ENCODE measurements at regions not wholly inside any gene's neighbourhood (a gene's known extent, or its start where the extent isn't known, plus 50 kb on each side); places are given as distances from the start of the nearest gene placed in this dataset.

- Histone ChIP-seq H3K9ac (ENCODE audit: insufficient read length, low read depth) (no peak overlapping the region), H3K27me3 (ENCODE audit: insufficient read depth, insufficient read length) (no peaks in the 10 kb centered on the region), H3K36me3 (ENCODE audit: insufficient read depth, insufficient read length, low read length) (no peaks in the 10 kb centered on the region), H3K4me1 (ENCODE audit: insufficient read depth, insufficient read length) (peaks cover 2% of the 10 kb centered on the region), H3K4me3 (ENCODE audit: insufficient read length, low read depth) (no peak overlapping the region), H3K9me3 (ENCODE audit: insufficient read depth, low read length) (no peaks in the 10 kb centered on the region)
- no peak for DNase-seq (ENCODE audit: low read depth, low spot score)
- TF ChIP-seq SUZ12 (IDR thresholded peaks at IDR 0.05; ENCODE audit: extremely low read depth, insufficient read depth, insufficient read length) (no peak), YY1 (IDR thresholded peaks at IDR 0.05; ENCODE audit: insufficient read depth, insufficient read length) (no peak), ZNF274 (IDR thresholded peaks at IDR 0.05; ENCODE audit: low read depth, low read length) (no peak)
Observed at GRCh38 chr1:222243902-222244301, 304.0 kb downstream of the HHIPL2 start.

GRCh38 chr1:222242492-222242891 lies 305.4 kb downstream of the HHIPL2 start:
- Histone ChIP-seq H3K9me3 (ENCODE audit: insufficient read depth, low read length) (no peaks in the 10 kb centered on the region), H3K4me3 (ENCODE audit: insufficient read length, low read depth) (no peak overlapping the region), H3K9ac (ENCODE audit: insufficient read length, low read depth) (no peak overlapping the region), H3K36me3 (ENCODE audit: insufficient read depth, insufficient read length, low read length) (no peaks in the 10 kb centered on the region), H3K27me3 (ENCODE audit: insufficient read depth, insufficient read length) (no peaks in the 10 kb centered on the region), H3K4me1 (ENCODE audit: insufficient read depth, insufficient read length) (peaks cover 2% of the 10 kb centered on the region)
- TF ChIP-seq YY1 (IDR thresholded peaks at IDR 0.05; ENCODE audit: insufficient read depth, insufficient read length) (no peak), ZNF274 (IDR thresholded peaks at IDR 0.05; ENCODE audit: low read depth, low read length) (no peak), SUZ12 (IDR thresholded peaks at IDR 0.05; ENCODE audit: extremely low read depth, insufficient read depth, insufficient read length) (no peak)
- no peak for DNase-seq (ENCODE audit: low read depth, low spot score)

DNA sequence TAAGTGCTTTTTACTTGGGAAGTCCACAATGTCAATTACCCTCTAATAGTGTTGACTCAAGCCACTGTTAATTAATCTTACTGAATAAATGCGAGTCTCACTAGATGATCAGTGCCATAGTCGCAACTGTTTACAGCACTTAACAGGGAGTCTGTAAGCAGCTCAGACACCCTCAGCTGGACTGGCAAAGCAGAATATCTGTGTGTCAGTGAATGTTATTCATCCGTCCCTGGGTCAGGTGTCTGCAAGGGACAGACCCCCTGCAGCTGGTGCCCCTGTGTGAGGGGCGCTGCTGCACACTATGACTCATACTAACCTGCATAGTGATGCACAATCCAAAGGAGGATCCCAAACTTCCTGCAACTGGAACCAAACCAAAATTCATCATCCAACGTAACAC lies 306.5 kb downstream of the HHIPL2 start:
- no peak for TF ChIP-seq YY1 (IDR thresholded peaks at IDR 0.05; ENCODE audit: insufficient read depth, insufficient read length)
- no peak for TF ChIP-seq SUZ12 (IDR thresholded peaks at IDR 0.05; ENCODE audit: extremely low read depth, insufficient read depth, insufficient read length)
- TF ChIP-seq ZNF274 (IDR thresholded peaks at IDR 0.05; ENCODE audit: low read depth, low read length): no peak
- no peak for DNase-seq (ENCODE audit: low read depth, low spot score)

GRCh38 chr1:222240536-222241181 lies 307.2 kb downstream of the HHIPL2 start:
- H3K9me3 ChIP-seq (ENCODE audit: insufficient read depth, low read length): no peaks in the 10 kb centered on the region
- no peaks in the 10 kb centered on the region for H3K27me3 ChIP-seq (ENCODE audit: insufficient read depth, insufficient read length)
- no peaks in the 10 kb centered on the region for H3K36me3 ChIP-seq (ENCODE audit: insufficient read depth, insufficient read length, low read length)
- no peak overlapping the region for H3K9ac ChIP-seq (ENCODE audit: insufficient read length, low read depth)
- H3K4me3 ChIP-seq (ENCODE audit: insufficient read length, low read depth): no peak overlapping the region
- no peak for TF ChIP-seq ZNF274 (IDR thresholded peaks at IDR 0.05; ENCODE audit: low read depth, low read length)
- no peak for TF ChIP-seq SUZ12 (IDR thresholded peaks at IDR 0.05; ENCODE audit: extremely low read depth, insufficient read depth, insufficient read length)
- no peak for TF ChIP-seq YY1 (IDR thresholded peaks at IDR 0.05; ENCODE audit: insufficient read depth, insufficient read length)
- DNase-seq (ENCODE audit: low read depth, low spot score): no peak
- H3K4me1 ChIP-seq (ENCODE audit: insufficient read depth, insufficient read length): peaks cover 2% of the 10 kb centered on the region

More for the DNA sequence above, 306.5 kb downstream of the HHIPL2 start:
- H3K9ac ChIP-seq (ENCODE audit: insufficient read length, low read depth): no peak overlapping the region
- no peak overlapping the region for H3K4me3 ChIP-seq (ENCODE audit: insufficient read length, low read depth)
- no peaks in the 10 kb centered on the region for H3K9me3 ChIP-seq (ENCODE audit: insufficient read depth, low read length)
- H3K4me1 ChIP-seq (ENCODE audit: insufficient read depth, insufficient read length): peaks cover 2% of the 10 kb centered on the region
- H3K36me3 ChIP-seq (ENCODE audit: insufficient read depth, insufficient read length, low read length): no peaks in the 10 kb centered on the region
- no peaks in the 10 kb centered on the region for H3K27me3 ChIP-seq (ENCODE audit: insufficient read depth, insufficient read length)

DNA sequence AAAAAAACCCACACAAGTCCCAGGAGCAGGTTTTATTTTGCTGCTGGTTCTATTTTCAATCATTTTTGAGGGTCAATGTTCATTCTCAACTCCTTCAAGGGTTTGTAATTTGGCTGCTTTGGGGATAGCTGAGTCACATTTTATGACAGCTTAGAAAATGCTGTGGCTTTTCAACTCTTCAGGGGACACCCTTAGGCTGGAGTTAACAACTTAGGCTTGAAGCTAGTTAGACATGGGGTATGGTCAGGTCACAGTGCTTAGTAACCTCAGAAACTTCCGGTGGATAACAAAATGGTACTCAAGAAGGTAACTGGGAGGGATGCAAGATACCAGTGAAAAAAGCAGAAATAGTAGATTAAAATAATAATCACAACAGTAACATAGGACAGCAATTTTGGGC lies 308.8 kb downstream of the HHIPL2 start:
- Histone ChIP-seq H3K27me3 (ENCODE audit: insufficient read depth, insufficient read length) (no peaks in the 10 kb centered on the region), H3K4me3 (ENCODE audit: insufficient read length, low read depth) (no peak overlapping the region), H3K4me1 (ENCODE audit: insufficient read depth, insufficient read length) (peaks cover 2% of the 10 kb centered on the region), H3K36me3 (ENCODE audit: insufficient read depth, insufficient read length, low read length) (no peaks in the 10 kb centered on the region), H3K9ac (ENCODE audit: insufficient read length, low read depth) (no peak overlapping the region), H3K9me3 (ENCODE audit: insufficient read depth, low read length) (no peaks in the 10 kb centered on the region)
- no peak for TF ChIP-seq ZNF274 (IDR thresholded peaks at IDR 0.05; ENCODE audit: low read depth, low read length)
- no peak for TF ChIP-seq SUZ12 (IDR thresholded peaks at IDR 0.05; ENCODE audit: extremely low read depth, insufficient read depth, insufficient read length)
- TF ChIP-seq YY1 (IDR thresholded peaks at IDR 0.05; ENCODE audit: insufficient read depth, insufficient read length): no peak
- no peak for DNase-seq (ENCODE audit: low read depth, low spot score)

GRCh38 chr1:222234351-222234750 lies 313.6 kb downstream of the HHIPL2 start:
- no peaks in the 10 kb centered on the region for H3K27me3 ChIP-seq (ENCODE audit: insufficient read depth, insufficient read length)
- H3K4me3 ChIP-seq (ENCODE audit: insufficient read length, low read depth): no peak overlapping the region
- no peaks in the 10 kb centered on the region for H3K36me3 ChIP-seq (ENCODE audit: insufficient read depth, insufficient read length, low read length)
- no peak overlapping the region for H3K9ac ChIP-seq (ENCODE audit: insufficient read length, low read depth)
- no peak for TF ChIP-seq YY1 (IDR thresholded peaks at IDR 0.05; ENCODE audit: insufficient read depth, insufficient read length)
- no peak for TF ChIP-seq SUZ12 (IDR thresholded peaks at IDR 0.05; ENCODE audit: extremely low read depth, insufficient read depth, insufficient read length)
- no peak for TF ChIP-seq ZNF274 (IDR thresholded peaks at IDR 0.05; ENCODE audit: low read depth, low read length)
- no peaks in the 10 kb centered on the region for H3K4me1 ChIP-seq (ENCODE audit: insufficient read depth, insufficient read length)
- H3K9me3 ChIP-seq (ENCODE audit: insufficient read depth, low read length): no peaks in the 10 kb centered on the region
- DNase-seq (ENCODE audit: low read depth, low spot score): no peak

GRCh38 chr1:222233444-222234158 lies 314.3 kb downstream of the HHIPL2 start:
- Histone ChIP-seq H3K27me3 (ENCODE audit: insufficient read depth, insufficient read length) (no peaks in the 10 kb centered on the region), H3K9me3 (ENCODE audit: insufficient read depth, low read length) (no peaks in the 10 kb centered on the region), H3K4me1 (ENCODE audit: insufficient read depth, insufficient read length) (no peaks in the 10 kb centered on the region), H3K4me3 (ENCODE audit: insufficient read length, low read depth) (no peak overlapping the region), H3K9ac (ENCODE audit: insufficient read length, low read depth) (no peak overlapping the region), H3K36me3 (ENCODE audit: insufficient read depth, insufficient read length, low read length) (no peaks in the 10 kb centered on the region)
- TF ChIP-seq YY1 (IDR thresholded peaks at IDR 0.05; ENCODE audit: insufficient read depth, insufficient read length) (no peak), ZNF274 (IDR thresholded peaks at IDR 0.05; ENCODE audit: low read depth, low read length) (no peak), SUZ12 (IDR thresholded peaks at IDR 0.05; ENCODE audit: extremely low read depth, insufficient read depth, insufficient read length) (no peak)
- DNase-seq (ENCODE audit: low read depth, low spot score): no peak

All from NT2/D1 (cell line).